OCI-LY7 (cell line): ENCODE measurements at regions not wholly inside any gene's neighbourhood (a gene's known extent, or its start where the extent isn't known, plus 50 kb on each side); places are given as distances from the start of the nearest gene placed in this dataset.

Source experiments
- BruUV-seq: library from RNA; stranded (reverse); fragments of 400-500 nt; replicated peaks from 2 replicates; lab custom pipeline; 2021; lab: Mats Ljungman, UMichigan
- CTCF ChIA-PET: fragments of 300-600 bp; sonication (Branson Sonifier 250); formaldehyde crosslinking; loops from one replicate; lab custom pipeline; 2022; ENCODE audit warnings: antibody characterized with exemption; ENCODE audit not compliant: unreplicated experiment; lab: Charles Lee
- POLR2A ChIA-PET: fragments of 300-600 bp; sonication (Branson Sonifier 250); formaldehyde crosslinking; loops from one replicate; lab custom pipeline; 2022; ENCODE audit warnings: antibody characterized with exemption; lab: Charles Lee
- DNase-seq: peaks from one replicate; pipeline ENCODE4 v3.0.0-alpha.2; 2015; ENCODE audit warnings: low spot score
- H2AFZ ChIP-seq: fragments of 200-600 bp; sonication (generic), shearing (Covaris generic); 2 replicates; pipeline ENCODE4 v1.6.1; 2014; ENCODE audit warnings: mild to moderate bottlenecking, antibody characterized with exemption, low read length, moderate library complexity
- H3K27ac ChIP-seq: fragments of 200-600 bp; sonication (generic); 2 replicates; pipeline ENCODE4 v1.5.1; 2014; ENCODE audit warnings: mixed run types, low read depth, mild to moderate bottlenecking, moderate library complexity, low read length, inconsistent platforms; ENCODE audit not compliant: poor library complexity, severe bottlenecking
- H3K36me3 ChIP-seq: fragments of 200-600 bp; sonication (generic); 2 replicates; pipeline ENCODE4 v1.6.1; 2014; ENCODE audit warnings: mild to moderate bottlenecking, antibody characterized with exemption, low read length, moderate library complexity, mixed read lengths; ENCODE audit not compliant: insufficient read depth
- H3K4me1 ChIP-seq: fragments of 200-600 bp; sonication (generic); 2 replicates; pipeline ENCODE4 v1.5.1; 2014; ENCODE audit warnings: mild to moderate bottlenecking, low read length; ENCODE audit not compliant: insufficient read depth, poor library complexity, severe bottlenecking
- H3K4me2 ChIP-seq: fragments of 200-600 bp; sonication (generic); 2 replicates; pipeline ENCODE4 v1.6.1; 2014; ENCODE audit warnings: mild to moderate bottlenecking, low read length
- H3K4me3 ChIP-seq: fragments of 200-600 bp; sonication (generic); 2 replicates; pipeline ENCODE4 v1.5.1; 2014; ENCODE audit warnings: mild to moderate bottlenecking, low read depth, low read length; ENCODE audit not compliant: poor library complexity, severe bottlenecking
- H3K79me2 ChIP-seq: fragments of 200-600 bp; sonication (generic); 2 replicates; pipeline ENCODE4 v1.6.1; 2016; ENCODE audit warnings: low read depth, mild to moderate bottlenecking, low read length, moderate library complexity, mixed read lengths; ENCODE audit not compliant: insufficient read depth
- H3K9me2 ChIP-seq: fragments of 200-600 bp; sonication (generic); 2 replicates; pipeline ENCODE4 v1.6.1; 2016; ENCODE audit warnings: mild to moderate bottlenecking, low read length, mixed read lengths; ENCODE audit not compliant: insufficient read depth
- H3K9me3 ChIP-seq: fragments of 200-600 bp; sonication (generic); 2 replicates; pipeline ENCODE4 v1.6.1; 2014; ENCODE audit warnings: mild to moderate bottlenecking, mixed run types, low read length, mixed read lengths
- H4K20me1 ChIP-seq: fragments of 200-600 bp; sonication (generic); 2 replicates; pipeline ENCODE4 v1.6.1; 2014; ENCODE audit warnings: mild to moderate bottlenecking, antibody characterized with exemption, low read length, moderate library complexity, mixed read lengths; ENCODE audit not compliant: insufficient read depth
- EZH2phosphoT487 ChIP-seq: fragments of 200-600 bp; sonication (generic); IDR thresholded peaks from 2 replicates; pipeline ENCODE4 v1.6.1; 2018; ENCODE audit warnings: low read depth, borderline replicate concordance, mild to moderate bottlenecking, mixed run types, antibody characterized with exemption, low read length, moderate library complexity, mixed read lengths
- intact Hi-C: fragments of 100-400 bp; cut with micrococcal nuclease; formaldehyde crosslinking; loops from one replicate; pipeline ENCODE4 v1.10.0; 2022; ENCODE audit not compliant: unreplicated experiment
- TF ChIP-seq, protein P1 (sequence below): fragments of 200-600 bp; sonication (generic); conservative IDR thresholded peaks from 2 replicates; pipeline ENCODE4 v1.5.1; 2014; ENCODE audit warnings: mild to moderate bottlenecking, antibody characterized with exemption, low read length, moderate library complexity, mixed read lengths

DNA sequence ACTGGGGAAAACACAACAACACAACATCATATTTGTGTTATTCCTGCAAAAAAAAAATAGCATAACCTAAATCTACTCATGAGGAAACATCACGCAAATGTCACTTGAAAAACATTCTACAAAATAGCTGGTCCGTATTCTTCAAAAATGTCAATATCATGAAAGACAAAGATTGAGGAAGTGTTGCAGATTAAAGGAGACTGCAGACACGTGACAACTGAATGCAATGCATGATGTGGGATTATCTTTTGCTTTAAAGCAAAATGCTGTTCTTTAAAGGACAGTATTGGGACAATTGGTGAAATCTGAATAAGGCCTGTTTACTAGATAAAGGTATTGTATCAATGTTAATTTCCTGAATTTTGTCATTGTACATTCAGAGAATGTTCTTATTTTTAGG lies 157.7 kb downstream of the SMIM20 start:
- Histone ChIP-seq H3K9me3 (no peaks in the 10 kb centered on the region), H3K4me1 (no peaks in the 10 kb centered on the region), H3K27ac (no peak overlapping the region), H3K4me2 (no peak overlapping the region), H3K36me3 (no peaks in the 10 kb centered on the region), H3K4me3 (no peak overlapping the region), H3K9me2 (no peaks in the 10 kb centered on the region), H2AFZ (no peak overlapping the region), H4K20me1 (no peaks in the 10 kb centered on the region), H3K79me2 (no peaks in the 10 kb centered on the region)
- BruUV-seq, result no TSS peak
- no peak for DNase-seq
- intact Hi-C loops, result no loop called here
- ChIA-PET POLR2A (no interaction called here), CTCF (no interaction called here)
- no peak for TF ChIP-seq EZH2phosphoT487
- TF ChIP-seq, protein P1, sequence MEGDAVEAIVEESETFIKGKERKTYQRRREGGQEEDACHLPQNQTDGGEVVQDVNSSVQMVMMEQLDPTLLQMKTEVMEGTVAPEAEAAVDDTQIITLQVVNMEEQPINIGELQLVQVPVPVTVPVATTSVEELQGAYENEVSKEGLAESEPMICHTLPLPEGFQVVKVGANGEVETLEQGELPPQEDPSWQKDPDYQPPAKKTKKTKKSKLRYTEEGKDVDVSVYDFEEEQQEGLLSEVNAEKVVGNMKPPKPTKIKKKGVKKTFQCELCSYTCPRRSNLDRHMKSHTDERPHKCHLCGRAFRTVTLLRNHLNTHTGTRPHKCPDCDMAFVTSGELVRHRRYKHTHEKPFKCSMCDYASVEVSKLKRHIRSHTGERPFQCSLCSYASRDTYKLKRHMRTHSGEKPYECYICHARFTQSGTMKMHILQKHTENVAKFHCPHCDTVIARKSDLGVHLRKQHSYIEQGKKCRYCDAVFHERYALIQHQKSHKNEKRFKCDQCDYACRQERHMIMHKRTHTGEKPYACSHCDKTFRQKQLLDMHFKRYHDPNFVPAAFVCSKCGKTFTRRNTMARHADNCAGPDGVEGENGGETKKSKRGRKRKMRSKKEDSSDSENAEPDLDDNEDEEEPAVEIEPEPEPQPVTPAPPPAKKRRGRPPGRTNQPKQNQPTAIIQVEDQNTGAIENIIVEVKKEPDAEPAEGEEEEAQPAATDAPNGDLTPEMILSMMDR, result no peak

DNA sequence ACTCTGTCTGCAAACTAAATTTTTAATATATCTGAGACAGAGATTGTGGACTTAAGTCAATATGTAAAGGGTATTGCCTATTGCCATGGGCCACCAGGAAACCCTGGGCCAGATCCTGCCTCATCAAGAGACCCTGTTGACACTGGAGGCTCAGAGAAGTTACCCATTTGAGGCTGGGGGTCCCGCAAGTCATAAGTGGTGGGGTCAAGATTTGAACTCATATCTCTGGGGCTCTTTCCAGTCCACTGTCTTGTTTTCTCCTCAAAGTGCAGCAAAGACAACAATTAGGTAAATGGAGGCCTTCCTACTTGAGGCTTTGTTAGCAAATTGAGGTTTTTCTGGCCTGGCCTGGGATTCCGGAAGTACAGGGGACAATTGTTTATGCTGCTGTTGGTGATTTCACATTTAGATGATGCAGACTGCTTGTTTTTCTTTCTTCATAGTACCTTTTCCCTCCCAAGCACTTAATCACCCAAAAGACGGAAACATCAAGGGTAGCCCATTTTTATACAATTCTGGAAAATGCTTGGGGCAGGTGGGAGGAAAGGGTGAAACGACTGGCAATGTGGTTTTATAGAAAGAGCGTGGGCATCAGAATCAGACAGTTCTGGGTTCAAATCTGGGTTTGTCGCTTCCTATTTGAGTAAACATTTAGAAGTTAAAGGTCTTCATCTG lies 160.0 kb downstream of the SMIM20 start:
- H3K9me2 ChIP-seq, result no peaks in the 10 kb centered on the region
- ChIA-PET CTCF (no interaction called here), POLR2A (interaction anchor here (1.1 kb wide), 1 partner anchor 108 kb away, joined by 3 read pairs; no protein-coding TSS in a partner anchor)
- no peaks in the 10 kb centered on the region for H3K9me3 ChIP-seq
- H3K79me2 ChIP-seq, result no peaks in the 10 kb centered on the region
- no peak overlapping the region for H2AFZ ChIP-seq
- H3K4me3 ChIP-seq, result no peak overlapping the region
- TF ChIP-seq, protein P1, result no peak
- TF ChIP-seq EZH2phosphoT487, result no peak
- no peaks in the 10 kb centered on the region for H3K4me1 ChIP-seq
- intact Hi-C loops, result no loop called here
- no peak overlapping the region for H3K4me2 ChIP-seq
- no peaks in the 10 kb centered on the region for H4K20me1 ChIP-seq
- H3K27ac ChIP-seq, result no peak overlapping the region
- no peaks in the 10 kb centered on the region for H3K36me3 ChIP-seq
- DNase-seq, result no peak
- BruUV-seq, result no TSS peak

DNA sequence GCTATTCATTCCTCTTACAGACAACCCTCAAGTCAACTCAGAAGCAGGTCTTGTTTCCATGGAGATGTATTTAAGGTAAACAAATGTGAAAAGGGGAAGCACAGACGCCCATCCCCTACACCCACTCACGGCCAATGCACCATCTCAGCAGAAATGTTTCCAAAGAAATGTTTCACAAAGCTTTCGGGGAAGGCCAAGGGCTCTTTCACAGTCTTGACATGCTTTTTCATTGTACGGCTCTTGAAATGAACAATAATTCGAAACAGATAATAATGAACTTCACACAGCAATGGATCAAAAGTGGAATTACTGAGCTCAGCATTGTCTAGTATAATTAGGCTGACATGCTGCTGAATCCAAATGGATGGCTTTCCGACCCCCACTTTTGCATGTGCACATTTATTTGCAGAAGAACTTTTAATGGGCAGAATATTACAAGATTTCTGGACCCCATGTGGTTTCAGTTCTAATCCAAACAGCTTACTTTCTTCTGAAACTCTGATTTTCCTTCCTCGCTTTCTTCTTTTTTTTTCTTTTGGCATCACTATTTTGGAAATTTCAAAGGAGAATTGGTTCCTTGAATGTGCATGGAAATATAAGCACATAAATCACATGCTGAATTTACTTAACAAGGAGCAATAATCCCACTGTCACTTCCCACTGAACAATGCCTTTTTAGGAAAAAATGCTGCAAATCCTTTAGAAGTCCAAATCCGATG lies 160.9 kb downstream of the SMIM20 start:
- Histone ChIP-seq H3K27ac (no peak overlapping the region), H2AFZ (no peak overlapping the region), H3K4me2 (no peak overlapping the region), H3K4me1 (no peaks in the 10 kb centered on the region), H3K9me2 (no peaks in the 10 kb centered on the region), H3K4me3 (no peak overlapping the region), H3K79me2 (no peaks in the 10 kb centered on the region), H4K20me1 (no peaks in the 10 kb centered on the region), H3K9me3 (no peaks in the 10 kb centered on the region), H3K36me3 (no peaks in the 10 kb centered on the region)
- DNase-seq, result no peak
- no TSS peak for BruUV-seq
- ChIA-PET CTCF (no interaction called here), POLR2A (interaction anchor here (1.1 kb wide), 1 partner anchor 107 kb away, joined by 3 read pairs; no protein-coding TSS in a partner anchor)
- intact Hi-C loops, result no loop called here
- TF ChIP-seq, protein P1, result no peak
- no peak for TF ChIP-seq EZH2phosphoT487
